Eye (tissue), 1 donor: ENCODE measurements at regions not wholly inside any gene's neighbourhood (a gene's known extent, or its start where the extent isn't known, plus 50 kb on each side); places are given as distances from the start of the nearest gene placed in this dataset.
A peak's percentile ranks its signal among the peaks of the same experiment; 100 is the strongest.

Experiments
- DNase-seq: peaks from one replicate; pipeline ENCODE4 v3.0.0-alpha.2; 2015

- DNase-seq, result no peak
These were observed 374.9 kb upstream of the IRX4 start for GRCh38 chr5:2257326-2258244.

DNA sequence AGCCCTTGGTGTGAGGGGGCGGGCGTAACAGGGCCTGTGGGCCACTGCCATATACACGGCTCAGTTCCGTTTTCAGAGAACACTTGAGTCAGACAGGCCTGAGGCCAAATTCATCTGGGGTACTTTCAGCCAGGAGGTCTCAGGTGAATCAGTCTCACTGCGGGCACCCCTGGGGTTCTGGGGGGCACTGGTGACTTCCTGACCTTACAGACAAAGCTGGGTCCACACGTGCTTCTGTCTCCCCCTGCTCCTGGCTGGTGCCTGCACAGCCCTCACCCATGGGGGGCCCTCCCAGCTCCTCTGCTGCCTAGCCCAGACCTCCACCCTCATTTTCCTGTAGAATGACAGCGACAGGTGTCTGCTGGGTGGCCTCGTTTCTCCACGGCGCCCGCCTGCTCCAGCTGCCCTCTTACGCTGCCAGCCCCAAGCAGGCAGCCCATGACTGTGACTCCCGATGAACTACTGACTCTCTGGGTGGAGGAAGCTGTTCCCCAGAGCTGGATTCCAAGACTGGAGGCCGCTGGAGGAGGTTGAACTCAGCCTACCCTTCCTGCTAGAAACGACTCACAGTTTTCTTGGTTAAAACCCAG lies 374.1 kb upstream of the IRX4 start:
- no peak for DNase-seq

- DNase-seq, result no peak
These were observed 373.4 kb upstream of the IRX4 start for GRCh38 chr5:2255915-2256690.

DNA sequence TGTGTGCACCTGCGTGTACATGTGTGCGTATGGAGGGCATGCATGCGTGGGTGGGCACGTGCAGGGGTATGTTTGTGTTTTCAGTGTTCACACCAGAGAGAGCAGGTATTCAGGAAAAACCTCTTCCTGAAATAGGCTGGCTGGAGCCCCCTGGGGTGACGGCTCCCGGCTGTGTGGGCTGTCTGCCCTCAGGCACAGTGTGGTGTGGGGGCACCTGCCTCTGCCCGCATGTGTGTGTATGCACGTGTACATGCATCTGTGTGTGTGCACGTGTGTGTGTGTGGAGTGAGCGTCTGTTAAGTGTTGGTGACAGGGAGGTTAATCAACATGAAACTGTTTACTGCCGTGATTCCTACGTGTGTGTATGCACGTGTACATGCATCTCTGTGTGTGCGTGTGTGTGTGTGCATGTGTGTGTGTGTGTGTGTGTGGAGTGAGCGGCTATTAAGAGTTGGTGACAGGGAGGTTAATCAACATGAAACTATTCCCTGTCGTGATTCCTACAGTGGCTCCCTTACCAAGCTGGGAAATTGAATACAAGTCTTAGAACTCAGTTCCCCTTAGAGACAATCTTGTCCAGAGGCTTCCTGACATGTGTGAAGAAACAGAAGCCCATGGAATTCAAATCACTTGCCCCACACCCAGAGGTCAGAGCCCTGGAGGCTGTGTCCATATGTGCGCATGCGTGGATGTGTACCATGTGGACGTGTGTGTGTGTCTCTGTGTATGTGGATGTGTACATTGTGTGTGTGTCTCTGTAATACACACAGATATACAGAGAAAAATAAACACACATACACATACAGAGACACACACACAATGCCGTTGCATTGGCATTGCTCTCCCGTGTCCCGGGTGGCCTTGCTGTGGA lies 372.4 kb upstream of the IRX4 start:
- no peak for DNase-seq

DNA sequence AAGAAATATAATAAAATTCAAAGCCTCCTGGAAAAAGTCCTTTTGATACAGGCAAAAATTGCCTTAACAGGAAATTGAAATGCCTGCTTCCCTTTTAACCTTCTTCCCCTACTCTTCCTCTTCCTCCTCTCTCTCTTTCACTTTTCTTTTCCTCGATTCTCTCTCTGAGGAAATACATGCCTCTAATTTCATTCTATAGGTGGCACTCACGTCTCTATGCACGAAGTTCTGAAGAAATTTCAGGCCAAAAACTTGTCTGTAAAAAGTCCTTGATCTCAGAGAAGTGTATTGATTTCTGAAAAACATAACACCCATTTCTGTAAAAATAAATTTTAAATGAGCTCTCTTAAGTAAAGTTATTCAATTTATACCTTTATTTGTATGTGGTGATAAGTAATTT lies 371.7 kb upstream of the IRX4 start:
- no peak for DNase-seq

- DNase-seq, result peak; percentile 67
These were observed 370.6 kb upstream of the IRX4 start for GRCh38 chr5:2253040-2253975.

GRCh38 chr5:2251751-2252150 lies 369.0 kb upstream of the IRX4 start:
- DNase-seq, result no peak

- DNase-seq, result no peak
These were observed 368.6 kb upstream of the IRX4 start for GRCh38 chr5:2251298-2251697.

- DNase-seq, result no peak
These were observed 367.7 kb upstream of the IRX4 start for GRCh38 chr5:2250365-2250950.

GRCh38 chr5:2249442-2249841 lies 366.7 kb upstream of the IRX4 start:
- DNase-seq, result no peak

DNA sequence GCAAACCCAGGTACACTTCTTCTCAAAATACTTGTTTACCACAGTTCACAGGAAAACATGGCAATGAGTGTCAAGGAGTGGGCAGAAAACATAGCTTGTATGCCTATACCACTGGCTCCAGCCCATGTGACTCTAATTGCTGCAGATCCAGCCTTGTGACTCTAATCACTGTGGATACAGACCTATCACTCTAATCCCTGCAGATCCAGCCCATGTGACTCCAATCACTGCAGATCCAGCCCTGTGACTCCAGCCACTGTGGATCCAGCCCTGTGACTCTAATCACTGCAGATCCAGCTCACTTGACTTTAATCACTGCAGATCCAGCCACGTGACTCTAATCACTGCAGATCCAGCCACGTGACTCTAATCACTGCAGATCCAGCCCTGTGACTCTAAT lies 366.3 kb upstream of the IRX4 start:
- DNase-seq, result no peak

GRCh38 chr5:2242539-2242938 lies 359.8 kb upstream of the IRX4 start:
- DNase-seq, result peak; percentile 37

DNA sequence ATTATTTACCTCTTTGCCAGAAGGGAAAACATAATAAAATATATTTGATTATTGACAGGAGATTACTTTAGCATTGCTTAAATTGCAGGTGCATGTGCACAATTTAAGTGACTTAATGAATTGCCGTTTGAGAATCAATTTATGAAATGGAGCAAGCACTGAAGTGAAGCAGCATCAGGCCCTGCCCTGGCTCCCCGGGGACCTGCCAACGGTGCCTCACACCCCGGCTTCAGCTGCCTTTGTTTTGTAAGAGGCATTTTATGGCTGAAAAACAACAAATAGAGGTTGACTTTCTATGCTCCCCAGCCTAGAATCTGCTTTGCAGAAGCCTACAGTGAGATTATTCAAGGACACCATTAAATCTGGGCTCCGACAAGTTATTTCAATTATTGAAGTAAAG lies 359.1 kb upstream of the IRX4 start:
- DNase-seq, result peak; percentile 49

GRCh38 chr5:2240118-2240904 lies 357.6 kb upstream of the IRX4 start:
- DNase-seq, result no peak

DNA sequence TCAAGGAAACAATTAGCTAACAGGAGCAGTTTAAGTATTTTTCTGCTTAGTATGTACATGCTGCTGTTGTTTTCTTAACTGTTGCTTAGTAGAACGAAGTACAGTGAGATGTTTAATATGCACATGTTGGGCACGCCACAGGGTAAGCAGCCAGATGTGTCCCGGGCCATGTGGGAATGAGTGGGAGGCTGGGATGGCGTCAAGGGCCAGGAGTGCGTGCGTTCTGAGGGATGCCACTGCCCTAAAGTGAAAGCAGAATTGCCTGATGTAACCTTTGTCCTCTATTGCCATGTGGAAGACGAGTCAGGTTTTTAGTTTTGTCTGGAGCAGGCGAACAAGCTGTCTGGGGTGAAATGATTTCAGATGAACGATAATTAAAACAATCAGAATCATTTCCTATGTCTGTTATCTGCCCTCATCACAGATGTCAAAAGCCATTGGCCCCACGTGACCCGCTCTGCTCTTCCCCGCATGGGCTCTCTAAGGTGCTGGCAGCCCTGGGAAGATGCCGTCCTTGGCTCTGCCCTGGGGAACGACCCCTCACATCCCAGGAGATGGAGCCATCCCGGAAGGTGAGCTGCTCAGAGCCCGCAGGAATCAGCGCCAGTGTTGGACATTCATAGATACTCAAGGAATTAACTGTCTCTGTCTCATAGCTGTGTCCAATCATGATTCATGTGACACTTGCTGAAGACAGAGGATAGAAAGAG lies 356.6 kb upstream of the IRX4 start:
- no peak for DNase-seq

DNA sequence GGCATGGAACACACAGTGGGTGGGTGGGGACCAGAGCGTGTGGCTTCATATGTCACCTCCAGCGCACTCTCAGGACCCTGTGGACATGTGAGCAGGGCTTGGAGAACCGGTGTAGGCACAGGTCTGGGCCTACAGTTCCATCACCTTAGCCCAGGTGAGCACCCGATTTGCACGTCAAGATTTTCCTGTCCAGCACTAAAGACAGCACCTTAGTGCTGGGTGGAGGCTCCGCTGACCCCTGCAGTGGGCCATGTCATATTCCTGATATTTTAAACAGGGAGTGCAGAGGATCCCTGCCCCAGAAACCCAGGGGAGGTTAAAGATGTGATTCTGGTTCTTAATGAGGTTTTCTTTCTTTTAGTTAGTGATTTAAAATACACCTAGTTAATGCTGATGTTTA lies 356.0 kb upstream of the IRX4 start:
- DNase-seq, result no peak

DNA sequence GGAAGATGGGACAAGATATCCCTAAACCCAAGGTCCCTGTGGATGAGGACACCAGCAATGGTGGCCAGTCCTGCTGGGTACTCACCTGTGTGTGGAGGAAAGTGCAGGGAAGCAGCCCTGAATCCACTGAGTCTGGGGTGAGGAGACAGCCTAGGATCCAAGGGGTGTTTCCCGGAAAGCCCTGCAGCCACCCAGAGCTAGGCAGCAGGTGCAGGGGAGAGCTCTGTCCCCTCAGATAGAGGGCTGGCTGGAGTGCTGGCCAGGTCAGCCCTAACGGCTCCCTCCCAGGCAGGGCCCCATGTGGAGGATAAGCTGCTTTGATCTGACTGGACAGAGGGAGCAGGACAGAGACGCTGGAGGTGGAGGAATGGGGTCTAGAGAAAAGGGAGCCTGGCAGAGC lies 344.7 kb upstream of the IRX4 start:
- DNase-seq, result no peak

GRCh38 chr5:2224689-2225088 lies 342.0 kb upstream of the IRX4 start:
- no peak for DNase-seq

DNA sequence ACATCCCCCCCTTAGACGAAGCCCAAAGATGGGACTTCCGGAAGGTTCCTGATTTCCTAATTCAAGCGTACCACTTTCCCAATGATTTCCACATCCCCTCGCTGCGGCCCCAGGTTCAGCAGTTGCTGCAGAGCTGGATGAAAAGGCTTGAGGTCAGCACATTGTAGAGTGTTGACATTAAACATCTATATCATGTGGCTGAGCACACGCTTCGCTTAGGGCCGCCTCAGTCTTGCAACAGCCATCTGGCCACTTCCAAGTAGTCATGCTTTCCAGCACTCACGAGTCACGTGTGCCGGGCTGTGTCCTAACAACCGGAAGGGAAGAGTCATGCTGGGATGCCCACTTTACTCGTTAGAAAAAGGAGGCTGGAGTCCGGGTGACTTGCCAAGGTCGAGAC lies 340.6 kb upstream of the IRX4 start:
- DNase-seq, result no peak
